Body of pancreas (tissue), 4 donors: ENCODE measurements at regions not wholly inside any gene's neighbourhood (a gene's known extent, or its start where the extent isn't known, plus 50 kb on each side); places are given as distances from the start of the nearest gene placed in this dataset.

Experiments used
- ATAC-seq: fragments of 150-250 bp; one replicate; pipeline ENCODE4 v1.9.1; 2016
- DNase-seq, 4 donors: peaks; one replicate each; pipeline ENCODE4 v3.0.0-alpha.2; 2019
- H3K27ac ChIP-seq, 4 donors: fragments of 200-600 bp; sonication (generic); 1 replicate in 3 of 4; 2 replicates in 1 of 4; pipeline versions ENCODE4 v1.5.1 to v1.6.1; 2016 to 2019; ENCODE audit warnings: mild to moderate bottlenecking in 1 of 4, mixed read lengths in 1 of 4, moderate library complexity in 1 of 4
- H3K27me3 ChIP-seq, 2 donors: fragments of 200-600 bp; sonication (generic); one replicate each; pipeline ENCODE4 v1.6.0; 2016; ENCODE audit warnings: mild to moderate bottlenecking in 1 of 2
- H3K36me3 ChIP-seq, 2 donors: fragments of 200-600 bp; sonication (generic); replicated peaks in 1 of 2; 2 replicates each; pipeline ENCODE4 v1.5.1; 2016; ENCODE audit warnings: low read depth in 2 of 2; ENCODE audit not compliant: insufficient read depth in 1 of 2
- H3K4me1 ChIP-seq: fragments of 200-600 bp; sonication (generic); one replicate; pipeline ENCODE4 v1.6.0; 2016
- H3K4me3 ChIP-seq, 2 donors: fragments of 200-600 bp; sonication (generic); 1 replicate in 1 of 2; 2 replicates in 1 of 2; pipeline ENCODE4 v1.5.1; 2016 to 2019
- H3K9me3 ChIP-seq, 3 donors: fragments of 200-600 bp; sonication (generic); 1 replicate in 2 of 3; 2 replicates in 1 of 3; pipeline ENCODE4 v1.5.1; 2016
- CTCF ChIP-seq, 7 experiments: fragments of 450-650 bp in 4 of 7; fragments of 200-600 bp in 3 of 7; sonication (generic) in 3 of 7; IDR thresholded peaks; one replicate each; pipeline ENCODE4 v1.5.1; 2016 to 2019; ENCODE audit warnings: antibody characterized with exemption in 7 of 7
- POLR2A ChIP-seq, 3 donors: fragments of 450-650 bp; IDR thresholded peaks; one replicate each; pipeline ENCODE4 v1.6.1; 2016; ENCODE audit warnings: antibody characterized with exemption in 3 of 3, mild to moderate bottlenecking in 2 of 3
- WGBS, 2 donors: methylation state at CpG; one replicate each; pipeline ENCODE4 v1.1.5; 2017; 5-methylcytosine and 5-hydroxymethylcytosine counted together
- intact Hi-C: fragments of 100-400 bp; cut with DNase I; formaldehyde crosslinking; loops from one replicate; pipeline ENCODE4 v1.15.1; 2023

- no peak for TF ChIP-seq CTCF (IDR thresholded peaks at IDR 0.05)
- no peak for TF ChIP-seq POLR2A (IDR thresholded peaks at IDR 0.05)
- H3K4me3 ChIP-seq, result no peak overlapping the region
- no peak for DNase-seq
- no peaks in the 10 kb centered on the region for H3K36me3 ChIP-seq
- 50 to 72% methylated on average over 4 of the region's 4 CpGs for WGBS, 2 donors
- intact Hi-C loops, result no loop called here
- no peak overlapping the region for H3K27ac ChIP-seq
- H3K27me3 ChIP-seq, result no peaks in the 10 kb centered on the region
- no peaks in the 10 kb centered on the region for H3K4me1 ChIP-seq
- no peaks in the 10 kb centered on the region for H3K9me3 ChIP-seq
- no peak for ATAC-seq
These were observed 223.2 kb downstream of the MTHFS start for GRCh38 chr15:79673416-79674123.

GRCh38 chr15:79674124-79674465 lies 222.7 kb downstream of the MTHFS start:
- Histone ChIP-seq H3K9me3 (no peaks in the 10 kb centered on the region), H3K36me3 (no peaks in the 10 kb centered on the region), H3K27me3 (no peaks in the 10 kb centered on the region), H3K27ac (no peak overlapping the region), H3K4me3 (no peak overlapping the region), H3K4me1 (no peaks in the 10 kb centered on the region)
- 63 to 81% methylated on average over 2 of the region's 2 CpGs for WGBS, 2 donors
- intact Hi-C loops, result no loop called here
- no peak for TF ChIP-seq CTCF (IDR thresholded peaks at IDR 0.05)
- TF ChIP-seq POLR2A (IDR thresholded peaks at IDR 0.05), result no peak
- ATAC-seq (no peak), DNase-seq (no peak)

GRCh38 chr15:79675982-79676381 lies 220.8 kb downstream of the MTHFS start:
- H3K27ac ChIP-seq, result no peak overlapping the region
- no peak for ATAC-seq
- H3K27me3 ChIP-seq, result no peaks in the 10 kb centered on the region
- WGBS, 2 donors, result 66 to 77% methylated on average over 5 of the region's 5 CpGs
- H3K9me3 ChIP-seq, result no peaks in the 10 kb centered on the region
- H3K36me3 ChIP-seq, result no peaks in the 10 kb centered on the region
- intact Hi-C loops, result no loop called here
- H3K4me3 ChIP-seq, result no peak overlapping the region
- DNase-seq, result no peak
- TF ChIP-seq POLR2A (IDR thresholded peaks at IDR 0.05), result no peak
- no peak for TF ChIP-seq CTCF (IDR thresholded peaks at IDR 0.05)
- no peaks in the 10 kb centered on the region for H3K4me1 ChIP-seq

GRCh38 chr15:79676621-79677020 lies 220.2 kb downstream of the MTHFS start:
- DNase-seq (no peak), ATAC-seq (no peak)
- H3K36me3 ChIP-seq, result no peaks in the 10 kb centered on the region
- intact Hi-C loops, result no loop called here
- TF ChIP-seq CTCF (IDR thresholded peaks at IDR 0.05) (no peak), POLR2A (IDR thresholded peaks at IDR 0.05) (no peak)
- no peaks in the 10 kb centered on the region for H3K4me1 ChIP-seq
- no peak overlapping the region for H3K4me3 ChIP-seq
- 87 to 88% methylated on average over 2 of the region's 2 CpGs for WGBS, 2 donors
- no peaks in the 10 kb centered on the region for H3K9me3 ChIP-seq
- no peak overlapping the region for H3K27ac ChIP-seq
- no peaks in the 10 kb centered on the region for H3K27me3 ChIP-seq

- no peak for ATAC-seq
- 47 to 63% methylated on average over 7 of the region's 7 CpGs for WGBS, 2 donors
- Histone ChIP-seq H3K4me1 (no peaks in the 10 kb centered on the region), H3K4me3 (no peak overlapping the region), H3K27me3 (no peaks in the 10 kb centered on the region), H3K36me3 (no peaks in the 10 kb centered on the region), H3K27ac (no peak overlapping the region), H3K9me3 (no peaks in the 10 kb centered on the region)
- intact Hi-C loops, result no loop called here
- no peak for DNase-seq
- TF ChIP-seq CTCF (IDR thresholded peaks at IDR 0.05) (no peak), POLR2A (IDR thresholded peaks at IDR 0.05) (no peak)
These were observed 219.6 kb downstream of the MTHFS start for GRCh38 chr15:79677241-79677640.
